DOHH2 (cell line): ENCODE measurements at regions not wholly inside any gene's neighbourhood (a gene's known extent, or its start where the extent isn't known, plus 50 kb on each side); places are given as distances from the start of the nearest gene placed in this dataset.

Experiments used
- H3F3A ChIP-seq: fragments of 200-600 bp; sonication (generic), shearing (Covaris generic); 2 replicates; pipeline ENCODE4 v1.6.0; 2016; ENCODE audit warnings: antibody characterized with exemption, mild to moderate bottlenecking; ENCODE audit not compliant: control insufficient read depth, insufficient read depth
- H3K27ac ChIP-seq: fragments of 200-600 bp; sonication (generic); 2 replicates; pipeline ENCODE4 v1.5.1; 2014; ENCODE audit warnings: low read depth, mild to moderate bottlenecking, low read length, moderate library complexity
- H3K27me3 ChIP-seq: fragments of 200-600 bp; sonication (generic); 2 replicates; pipeline ENCODE4 v1.6.1; 2014; ENCODE audit warnings: mild to moderate bottlenecking, low read length, mixed read lengths; ENCODE audit not compliant: control insufficient read depth
- H3K36me3 ChIP-seq: fragments of 200-600 bp; sonication (generic); 2 replicates; pipeline ENCODE4 v1.6.1; 2014; ENCODE audit warnings: mild to moderate bottlenecking, low read length, moderate library complexity, mixed read lengths; ENCODE audit not compliant: control insufficient read depth
- H3K4me1 ChIP-seq: fragments of 200-600 bp; sonication (generic); 2 replicates; pipeline ENCODE4 v1.6.1; 2014; ENCODE audit warnings: mild to moderate bottlenecking, low read length, mixed read lengths; ENCODE audit not compliant: control insufficient read depth
- H3K4me2 ChIP-seq: fragments of 200-600 bp; sonication (generic); 2 replicates; pipeline ENCODE4 v1.6.0; 2014; ENCODE audit warnings: mild to moderate bottlenecking, low read length, moderate library complexity
- H3K4me3 ChIP-seq: fragments of 200-600 bp; sonication (generic); 2 replicates; pipeline ENCODE4 v1.5.1; 2014; ENCODE audit warnings: mild to moderate bottlenecking, low read length, mixed read lengths
- H3K79me2 ChIP-seq: fragments of 200-600 bp; sonication (generic); 2 replicates; pipeline ENCODE4 v1.6.1; 2014; ENCODE audit warnings: mild to moderate bottlenecking, low read length, mixed read lengths; ENCODE audit not compliant: control insufficient read depth
- H3K9me2 ChIP-seq: fragments of 200-600 bp; sonication (generic); replicated peaks from 2 replicates; pipeline ENCODE4 v1.6.1; 2014; ENCODE audit warnings: mild to moderate bottlenecking, low read length, mixed read lengths; ENCODE audit not compliant: control insufficient read depth
- H3K9me3 ChIP-seq: fragments of 200-600 bp; sonication (generic); 2 replicates; pipeline ENCODE4 v1.6.1; 2014; ENCODE audit warnings: antibody characterized with exemption, low read length, mixed read lengths; ENCODE audit not compliant: control insufficient read depth, insufficient read depth
- H4K20me1 ChIP-seq: fragments of 200-600 bp; sonication (generic); 2 replicates; pipeline ENCODE4 v1.6.0; 2014; ENCODE audit warnings: low read depth, mild to moderate bottlenecking, antibody characterized with exemption, low read length, moderate library complexity; ENCODE audit not compliant: control insufficient read depth, insufficient read depth
- EZH2phosphoT487 ChIP-seq: fragments of 200-600 bp; sonication (generic); IDR thresholded peaks from 2 replicates; pipeline ENCODE4 v1.6.1; 2017; ENCODE audit warnings: borderline replicate concordance, mild to moderate bottlenecking, antibody characterized with exemption, low read length, moderate library complexity, mixed read lengths
- TF ChIP-seq, protein P1 (sequence below): fragments of 200-600 bp; sonication (generic); IDR thresholded peaks from one replicate; pipeline ENCODE4 v1.5.1; 2014; ENCODE audit warnings: antibody characterized with exemption, mild to moderate bottlenecking, low read depth, low read length; ENCODE audit not compliant: poor library complexity, severe bottlenecking

DNA sequence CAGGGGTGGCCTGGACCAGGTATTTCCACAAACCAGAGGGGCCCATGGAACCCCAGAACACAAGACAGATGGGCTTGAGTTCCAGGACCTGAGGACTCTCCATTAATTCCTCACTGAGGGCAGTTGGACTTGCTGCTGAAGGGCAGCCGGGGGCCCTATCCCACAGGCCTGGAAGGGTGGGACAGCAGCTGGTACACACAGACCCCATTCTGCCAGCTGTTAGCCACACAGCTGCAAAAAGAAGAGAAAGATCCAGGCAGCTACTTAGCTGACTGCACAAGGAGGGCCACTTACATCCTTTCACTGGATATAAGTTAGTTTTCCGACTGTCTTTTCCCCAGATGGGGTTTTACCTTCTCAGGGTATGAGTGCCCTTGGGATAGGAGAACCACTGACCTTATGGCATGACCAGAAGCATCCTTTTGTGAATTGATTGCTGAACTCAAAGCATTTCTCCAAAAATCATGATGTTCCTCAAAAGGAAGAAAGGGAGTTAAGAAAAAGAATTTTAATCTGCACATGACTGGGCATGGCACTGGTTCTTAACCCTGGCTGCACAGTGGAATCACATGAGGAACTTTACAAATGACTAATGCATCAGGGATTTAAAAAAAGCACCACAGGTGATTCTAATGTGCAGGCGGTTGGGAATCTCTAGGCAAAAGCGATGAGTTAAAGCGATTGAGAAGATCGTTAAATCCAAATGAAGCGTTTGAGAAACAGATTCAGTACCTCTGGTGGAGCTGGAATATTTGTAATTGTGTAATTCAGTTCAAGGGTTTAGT is 199.4 kb downstream of the TFAP2A start:
- no peaks in the 10 kb centered on the region for H3K9me3 ChIP-seq
- TF ChIP-seq EZH2phosphoT487 = no peak
- no peak overlapping the region for H3K4me2 ChIP-seq
- H3K27ac ChIP-seq = no peak overlapping the region
- no peaks in the 10 kb centered on the region for H3K79me2 ChIP-seq
- no peak overlapping the region for H3K4me3 ChIP-seq
- no peaks in the 10 kb centered on the region for H3K9me2 ChIP-seq
- no peaks in the 10 kb centered on the region for H4K20me1 ChIP-seq
- no peaks in the 10 kb centered on the region for H3F3A ChIP-seq
- H3K4me1 ChIP-seq = no peaks in the 10 kb centered on the region
- no peaks in the 10 kb centered on the region for H3K27me3 ChIP-seq
- no peaks in the 10 kb centered on the region for H3K36me3 ChIP-seq

GRCh38 chr6:10210052-10210451 is 204.8 kb downstream of the TFAP2A start:
- H3K27ac ChIP-seq = no peak overlapping the region
- no peak for TF ChIP-seq EZH2phosphoT487
- TF ChIP-seq, protein P1, sequence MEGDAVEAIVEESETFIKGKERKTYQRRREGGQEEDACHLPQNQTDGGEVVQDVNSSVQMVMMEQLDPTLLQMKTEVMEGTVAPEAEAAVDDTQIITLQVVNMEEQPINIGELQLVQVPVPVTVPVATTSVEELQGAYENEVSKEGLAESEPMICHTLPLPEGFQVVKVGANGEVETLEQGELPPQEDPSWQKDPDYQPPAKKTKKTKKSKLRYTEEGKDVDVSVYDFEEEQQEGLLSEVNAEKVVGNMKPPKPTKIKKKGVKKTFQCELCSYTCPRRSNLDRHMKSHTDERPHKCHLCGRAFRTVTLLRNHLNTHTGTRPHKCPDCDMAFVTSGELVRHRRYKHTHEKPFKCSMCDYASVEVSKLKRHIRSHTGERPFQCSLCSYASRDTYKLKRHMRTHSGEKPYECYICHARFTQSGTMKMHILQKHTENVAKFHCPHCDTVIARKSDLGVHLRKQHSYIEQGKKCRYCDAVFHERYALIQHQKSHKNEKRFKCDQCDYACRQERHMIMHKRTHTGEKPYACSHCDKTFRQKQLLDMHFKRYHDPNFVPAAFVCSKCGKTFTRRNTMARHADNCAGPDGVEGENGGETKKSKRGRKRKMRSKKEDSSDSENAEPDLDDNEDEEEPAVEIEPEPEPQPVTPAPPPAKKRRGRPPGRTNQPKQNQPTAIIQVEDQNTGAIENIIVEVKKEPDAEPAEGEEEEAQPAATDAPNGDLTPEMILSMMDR = no peak
- H3K4me2 ChIP-seq = no peak overlapping the region

DNA sequence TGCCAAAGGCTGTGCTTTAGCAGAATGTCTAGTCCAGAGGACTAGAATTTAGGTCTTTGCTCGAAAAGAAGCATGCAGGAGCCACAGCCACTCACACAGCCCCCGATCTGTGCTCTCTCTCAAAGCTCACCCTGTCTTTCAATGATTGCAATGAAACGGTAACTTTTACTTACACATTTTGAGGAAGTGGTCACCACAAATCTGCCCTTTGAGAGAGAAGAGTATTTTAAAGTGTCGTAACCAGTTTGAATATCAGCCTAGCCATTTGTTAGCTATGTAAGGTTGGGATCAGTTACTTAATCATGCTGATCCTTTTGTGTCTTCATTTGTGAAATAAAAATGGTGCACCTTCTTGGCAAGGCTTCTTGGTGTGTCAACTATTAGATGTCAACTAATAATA is 209.0 kb downstream of the TFAP2A start:
- Histone ChIP-seq H3K9me3 (no peaks in the 10 kb centered on the region), H3K4me2 (no peak overlapping the region), H3K27me3 (no peaks in the 10 kb centered on the region), H3K36me3 (no peaks in the 10 kb centered on the region), H3K9me2 (no peaks in the 10 kb centered on the region), H4K20me1 (no peaks in the 10 kb centered on the region), H3K4me1 (no peaks in the 10 kb centered on the region), H3K79me2 (no peaks in the 10 kb centered on the region), H3K4me3 (no peak overlapping the region), H3K27ac (no peak overlapping the region), H3F3A (no peaks in the 10 kb centered on the region)
- no peak for TF ChIP-seq EZH2phosphoT487
- TF ChIP-seq, protein P1 = no peak

More at GRCh38 chr6:10210052-10210451, 204.8 kb downstream of the TFAP2A start:
- H3K9me3 ChIP-seq = no peaks in the 10 kb centered on the region
- no peaks in the 10 kb centered on the region for H3K27me3 ChIP-seq
- no peaks in the 10 kb centered on the region for H3K9me2 ChIP-seq
- no peaks in the 10 kb centered on the region for H3K36me3 ChIP-seq
- no peak overlapping the region for H3K4me3 ChIP-seq
- H4K20me1 ChIP-seq = no peaks in the 10 kb centered on the region
- H3K4me1 ChIP-seq = no peaks in the 10 kb centered on the region
- no peaks in the 10 kb centered on the region for H3K79me2 ChIP-seq
- H3F3A ChIP-seq = no peaks in the 10 kb centered on the region

GRCh38 chr6:10205120-10205519 is 209.8 kb downstream of the TFAP2A start:
- no peaks in the 10 kb centered on the region for H3F3A ChIP-seq
- no peak overlapping the region for H3K27ac ChIP-seq
- H3K9me2 ChIP-seq = no peaks in the 10 kb centered on the region
- no peaks in the 10 kb centered on the region for H3K9me3 ChIP-seq
- H3K4me2 ChIP-seq = no peak overlapping the region
- no peak overlapping the region for H3K4me3 ChIP-seq
- H3K27me3 ChIP-seq = no peaks in the 10 kb centered on the region
- H4K20me1 ChIP-seq = no peaks in the 10 kb centered on the region
- no peaks in the 10 kb centered on the region for H3K4me1 ChIP-seq
- H3K36me3 ChIP-seq = no peaks in the 10 kb centered on the region
- no peak for TF ChIP-seq EZH2phosphoT487
- TF ChIP-seq, protein P1 = no peak
- no peaks in the 10 kb centered on the region for H3K79me2 ChIP-seq
